Motor neuron (in vitro differentiated cells): ENCODE measurements at regions not wholly inside any gene's neighbourhood (a gene's known extent, or its start where the extent isn't known, plus 50 kb on each side); places are given as distances from the start of the nearest gene placed in this dataset.
"Not testable (repeated sequence)": the region's sequence is repeated elsewhere in the genome, so short reads cannot be mapped to it uniquely, and the experiment has no call there.

ENCODE experiments used
- ATAC-seq, 8 experiments: fragments of 200-7000 bp; cut with Tn5 transposase; replicated peaks in 6 of 8; 2 replicates each; pipeline ENCODE4 v1.8.0; 2021; ENCODE audit warnings: mild to moderate bottlenecking in 8 of 8, moderate library complexity in 8 of 8
- H3K27ac ChIP-seq, 2 donors: fragments of 250-450 bp; sonication (Bioruptor Pico); 2 replicates each; pipeline ENCODE4 v1.9.0; 2021; ENCODE audit warnings: antibody characterized with exemption in 2 of 2, mild to moderate bottlenecking in 2 of 2, moderate library complexity in 1 of 2
- H3K4me1 ChIP-seq, 2 donors: fragments of 250-450 bp; sonication (Bioruptor Pico); replicated peaks in 1 of 2; 2 replicates each; pipeline ENCODE4 v1.6.1; 2021; ENCODE audit warnings: antibody characterized with exemption in 2 of 2, mild to moderate bottlenecking in 2 of 2, moderate library complexity in 1 of 2
- H3K4me3 ChIP-seq, 5 donors: fragments of 250-450 bp; sonication (Bioruptor Pico); 2 replicates each; pipeline ENCODE4 v1.9.0; 2021; ENCODE audit warnings: antibody characterized with exemption in 5 of 5, mild to moderate bottlenecking in 5 of 5, moderate library complexity in 4 of 5
- WGBS, 10 experiments: fragments of 450-650 bp; shearing (Covaris generic); methylation state at CpG; one replicate each; pipeline ENCODE4 v1.0.0; 2022; 5-methylcytosine and 5-hydroxymethylcytosine counted together
- in situ Hi-C, 9 experiments: fragments of 400-800 bp; cut with MboI; loops; one replicate each; pipeline ENCODE4 v1.15.0; 2021; ENCODE audit warnings: low sequenced_read_pairs in 9 of 9, low pct_unique_long_range_greater_than_20kb in 2 of 9; ENCODE audit not compliant: unreplicated experiment in 9 of 9

DNA sequence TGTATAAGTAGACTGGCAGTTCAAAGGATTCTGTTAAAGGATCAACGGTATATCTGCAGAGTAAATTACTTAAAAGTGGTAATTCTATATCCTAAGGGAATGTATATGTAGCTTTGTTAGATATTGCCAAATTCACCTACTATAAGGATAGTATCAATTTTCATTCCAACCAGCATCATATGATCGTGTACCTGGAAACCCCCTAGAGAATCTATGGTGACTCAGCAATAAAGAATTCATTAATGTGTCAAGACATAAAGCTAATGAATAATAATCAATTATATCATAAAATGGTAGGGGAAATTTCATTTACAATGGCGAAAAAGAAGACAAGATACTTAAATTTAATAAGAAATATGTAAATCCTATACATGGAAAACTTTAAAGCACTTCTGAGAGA lies 234.1 kb upstream of the ACTBL2 start:
- no peak for ATAC-seq
- in situ Hi-C loops = no loop called here
- Histone ChIP-seq H3K27ac (no peak overlapping the region), H3K4me1 (no peaks in the 10 kb centered on the region), H3K4me3 (no peak overlapping the region)
- WGBS, 10 experiments = 40 to 95% (median 86%) methylated on average over 1 to 3 of the region's 3 CpGs

DNA sequence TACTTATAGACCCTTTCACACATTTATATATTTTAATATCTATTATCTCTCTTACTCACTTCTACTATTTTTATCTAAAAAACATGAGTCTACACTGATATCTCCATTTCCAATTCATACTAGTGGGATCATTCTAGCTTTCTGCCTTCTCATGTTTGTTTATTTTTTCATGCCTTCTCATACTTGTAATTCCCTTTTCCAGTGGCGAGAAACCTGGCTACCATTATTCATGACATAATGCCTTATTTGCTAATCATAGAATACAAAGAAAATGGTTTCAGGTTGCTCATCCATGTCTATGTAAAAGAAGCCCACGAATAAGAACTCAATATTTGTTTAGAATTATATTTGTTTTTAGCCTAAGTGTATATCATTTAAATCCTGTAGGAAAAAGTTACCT lies 232.7 kb upstream of the ACTBL2 start:
- no peak for ATAC-seq
- Histone ChIP-seq H3K4me3 (no peak overlapping the region), H3K27ac (no peak overlapping the region), H3K4me1 (no peaks in the 10 kb centered on the region)
- WGBS, 10 experiments = 16 to 85% (median 43%) methylated on average over 1 to 2 of the region's 2 CpGs
- in situ Hi-C loops = no loop called here

DNA sequence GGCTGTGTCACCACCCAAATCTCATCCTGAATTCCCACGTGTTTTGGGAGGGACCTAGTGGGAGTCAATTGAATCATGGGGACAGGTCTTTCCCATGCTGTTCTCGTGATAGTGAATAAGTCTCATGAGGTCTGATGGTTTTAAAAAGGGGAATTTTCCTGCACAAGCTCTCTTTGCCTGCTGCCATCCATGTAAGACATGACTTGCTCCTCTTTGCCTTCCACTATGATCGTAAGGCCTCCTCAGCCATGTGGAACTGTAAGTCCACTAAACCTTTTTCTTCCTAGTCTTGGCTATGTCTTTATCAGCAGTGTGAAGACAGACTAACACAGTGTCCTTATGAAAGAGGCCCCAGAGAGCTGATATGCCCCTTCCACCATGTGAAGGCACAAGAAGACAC lies 230.9 kb upstream of the ACTBL2 start:
- H3K27ac ChIP-seq, in situ Hi-C loops, H3K4me1 ChIP-seq, H3K4me3 ChIP-seq, ATAC-seq: not testable (repeated sequence)
- 60 to 94% (median 83%) methylated on average over 1 to 3 of the region's 3 CpGs; no CpG with 5 or more reads in 6 of the 10 experiments for WGBS, 10 experiments

DNA sequence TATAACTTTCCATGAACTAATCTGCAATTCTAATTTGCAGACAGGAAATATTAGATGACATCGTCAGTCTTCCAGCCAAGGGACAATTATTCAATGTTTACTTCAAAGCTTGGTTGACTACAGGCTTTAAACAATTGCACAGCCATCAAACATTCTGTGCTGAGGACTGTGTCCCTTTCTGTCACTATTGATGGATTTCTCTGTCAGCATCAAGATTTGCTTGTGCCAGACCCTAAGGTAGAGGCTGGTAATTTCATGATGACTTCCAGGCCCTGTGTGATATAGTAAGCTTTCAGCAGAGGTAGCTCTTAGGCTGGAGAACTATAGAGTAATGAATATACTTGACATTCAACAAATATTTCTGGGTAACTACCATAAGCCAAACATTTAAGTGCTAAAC lies 229.3 kb upstream of the ACTBL2 start:
- peak in 1 of 8 experiments; percentile 35 for ATAC-seq
- Histone ChIP-seq H3K27ac (no peak overlapping the region), H3K4me1 (no peaks in the 10 kb centered on the region), H3K4me3 (no peak overlapping the region)
- 14 to 100% (median 83%) methylated on average over 1 of the region's 1 CpG; no CpG with 5 or more reads in 2 of the 10 experiments for WGBS, 10 experiments
- in situ Hi-C loops = no loop called here

DNA sequence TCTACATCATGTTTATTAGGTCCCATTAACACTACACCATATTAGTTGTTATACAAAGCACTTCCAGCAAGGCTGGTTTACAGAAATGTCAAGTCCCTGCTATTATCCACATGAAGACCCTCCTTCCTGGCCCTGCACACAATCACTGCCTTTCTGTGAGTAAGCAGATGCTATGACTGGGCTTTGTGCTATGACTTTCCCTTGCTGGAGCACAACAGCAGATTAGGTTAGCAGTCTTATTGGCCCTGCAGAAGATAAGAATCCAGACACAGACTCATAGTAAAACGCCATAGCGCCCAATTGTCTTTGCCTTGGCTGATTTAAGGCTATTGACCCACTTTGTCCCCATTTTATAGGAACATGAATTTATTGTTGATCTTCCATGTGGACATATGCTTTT lies 228.9 kb upstream of the ACTBL2 start:
- in situ Hi-C loops = no loop called here
- no peaks in the 10 kb centered on the region for H3K4me1 ChIP-seq
- WGBS, 10 experiments = 17 to 100% (median 88%) methylated on average over 1 to 2 of the region's 2 CpGs; no CpG with 5 or more reads in 5 of the 10 experiments

DNA sequence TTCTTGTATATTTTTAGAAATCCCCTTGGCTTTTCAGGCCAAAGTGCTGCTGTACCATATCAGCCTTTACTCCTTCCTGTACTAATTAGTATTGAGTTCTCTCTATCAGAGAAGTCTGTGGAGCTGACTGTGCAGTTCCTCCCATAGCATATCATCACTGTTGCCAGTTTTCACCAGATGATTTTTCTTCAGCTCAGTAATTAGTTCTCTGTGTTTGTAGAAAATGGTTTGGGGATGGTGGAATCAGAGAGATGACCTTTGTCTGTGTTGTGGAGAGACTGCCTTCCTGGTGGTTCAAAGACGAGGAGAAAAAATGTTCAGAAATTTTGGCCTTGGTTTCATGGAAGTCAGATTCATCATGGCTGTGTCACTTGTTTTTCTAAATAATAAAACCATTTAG lies 227.5 kb upstream of the ACTBL2 start:
- ATAC-seq = no peak
- H3K27ac ChIP-seq = no peak overlapping the region
- H3K4me3 ChIP-seq = no peak overlapping the region
- in situ Hi-C loops = no loop called here
- 60 to 86% (median 70%) methylated on average over 1 of the region's 1 CpG; no CpG with 5 or more reads in 4 of the 10 experiments for WGBS, 10 experiments
- peaks cover 0 to 6% of the 10 kb centered on the region in 2 donors for H3K4me1 ChIP-seq

More for the DNA sequence above, 228.9 kb upstream of the ACTBL2 start:
- H3K27ac ChIP-seq = no peak overlapping the region
- ATAC-seq = no peak
- H3K4me3 ChIP-seq = no peak overlapping the region

DNA sequence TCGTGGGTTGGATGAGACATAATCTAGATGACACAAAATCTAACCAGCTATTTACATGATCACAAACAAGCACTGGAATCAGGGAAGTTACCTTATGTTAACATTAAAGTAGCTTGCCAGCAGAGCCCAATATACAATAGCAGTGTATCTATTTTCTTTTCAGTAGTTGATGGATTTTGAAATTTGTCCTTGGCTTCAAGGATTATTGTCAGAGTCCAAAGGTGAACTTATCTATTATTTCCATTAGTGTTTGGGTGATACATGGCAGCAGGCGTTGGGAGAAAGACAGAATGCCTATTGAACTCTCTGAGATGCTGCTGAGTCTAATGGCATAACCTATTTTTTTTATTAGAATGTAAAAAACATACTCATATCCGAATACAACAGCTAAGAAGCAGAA lies 223.2 kb upstream of the ACTBL2 start:
- 32 to 100% (median 62%) methylated on average over 1 to 3 of the region's 3 CpGs; no CpG with 5 or more reads in 2 of the 10 experiments for WGBS, 10 experiments
- H3K4me1 ChIP-seq = peaks cover 0 to 6% of the 10 kb centered on the region in 2 donors
- in situ Hi-C loops = no loop called here
- peak in 1 of 8 experiments; percentile 21 for ATAC-seq
- no peak overlapping the region for H3K27ac ChIP-seq
- no peak overlapping the region for H3K4me3 ChIP-seq

DNA sequence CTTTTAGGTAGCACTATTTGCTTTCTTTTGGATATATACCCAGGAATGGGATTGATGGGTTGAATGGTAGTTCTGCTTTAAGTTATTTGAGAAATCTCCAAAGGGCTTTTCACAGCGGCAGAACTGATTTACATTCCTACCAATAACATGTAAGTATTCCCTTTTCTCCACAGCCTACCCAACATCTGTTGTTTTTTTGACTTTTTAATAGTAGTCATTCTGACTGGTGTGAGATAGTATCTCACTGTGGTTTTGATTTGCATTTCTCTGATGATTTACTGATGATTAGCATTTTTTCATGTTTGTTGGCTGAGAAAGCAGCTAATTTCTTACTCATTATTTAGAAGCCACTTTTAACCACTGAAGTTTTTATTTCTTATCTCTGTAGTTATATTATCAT lies 221.1 kb upstream of the ACTBL2 start:
- no peak overlapping the region for H3K4me3 ChIP-seq
- H3K27ac ChIP-seq = no peak overlapping the region
- in situ Hi-C loops = no loop called here
- WGBS, 10 experiments = 0 to 89% (median 13%) methylated on average over 1 of the region's 1 CpG; no CpG with 5 or more reads in 3 of the 10 experiments
- peaks cover 0 to 8% of the 10 kb centered on the region in 2 donors for H3K4me1 ChIP-seq
- peak in 2 of 8 experiments; percentile 87 to 97 for ATAC-seq

DNA sequence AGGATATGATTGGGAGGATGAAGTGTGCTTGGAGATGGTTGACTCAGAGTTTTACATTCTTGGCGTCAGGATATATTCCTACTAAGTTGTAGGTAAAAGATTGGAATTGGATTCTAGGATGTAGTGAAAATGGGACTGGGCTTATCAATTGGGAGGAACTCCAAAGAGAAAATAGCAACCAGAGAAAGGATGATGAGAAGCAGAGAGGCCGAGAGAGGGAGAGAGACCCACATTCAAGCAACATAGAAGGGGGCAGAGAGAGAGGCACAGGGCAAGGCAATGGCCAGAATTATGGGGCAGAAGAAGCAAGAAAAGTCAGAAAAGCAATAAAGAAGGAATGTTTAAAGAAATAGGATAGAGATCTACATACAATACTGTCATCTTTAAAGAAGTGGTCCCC lies 217.9 kb upstream of the ACTBL2 start:
- WGBS, 10 experiments = 71 to 100% (median 100%) methylated on average over 1 to 2 of the region's 2 CpGs
- H3K4me1 ChIP-seq = peaks cover 20 to 29% of the 10 kb centered on the region in 2 donors
- H3K4me3 ChIP-seq = no peak overlapping the region
- in situ Hi-C loops = no loop called here
- ATAC-seq = no peak
- no peak overlapping the region for H3K27ac ChIP-seq

DNA sequence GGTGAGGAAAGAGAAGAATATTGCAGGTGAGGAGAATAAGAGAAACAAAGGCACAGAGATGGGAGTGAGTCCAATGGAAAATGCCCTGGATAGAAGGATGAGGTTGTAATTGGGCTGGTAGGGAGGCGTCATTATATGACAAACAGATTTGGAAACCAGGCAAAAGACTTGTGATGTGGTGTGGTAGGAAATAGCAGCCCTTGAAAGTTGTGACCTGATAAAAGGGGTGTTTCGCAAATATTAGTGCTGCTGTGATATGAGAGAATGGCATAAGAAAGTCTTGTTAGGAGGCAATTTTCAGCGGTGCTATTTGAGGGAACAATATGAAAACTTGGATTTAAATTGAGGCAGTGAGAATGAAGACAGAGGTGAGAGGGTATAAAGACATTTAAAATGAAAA lies 217.5 kb upstream of the ACTBL2 start:
- H3K4me1 ChIP-seq = peaks cover 24 to 30% of the 10 kb centered on the region in 2 donors
- ATAC-seq = no peak
- no peak overlapping the region for H3K4me3 ChIP-seq
- 90 to 100% (median 96%) methylated on average over 2 to 3 of the region's 3 CpGs; no CpG with 5 or more reads in 1 of the 10 experiments for WGBS, 10 experiments
- in situ Hi-C loops = no loop called here
- H3K27ac ChIP-seq = no peak overlapping the region

DNA sequence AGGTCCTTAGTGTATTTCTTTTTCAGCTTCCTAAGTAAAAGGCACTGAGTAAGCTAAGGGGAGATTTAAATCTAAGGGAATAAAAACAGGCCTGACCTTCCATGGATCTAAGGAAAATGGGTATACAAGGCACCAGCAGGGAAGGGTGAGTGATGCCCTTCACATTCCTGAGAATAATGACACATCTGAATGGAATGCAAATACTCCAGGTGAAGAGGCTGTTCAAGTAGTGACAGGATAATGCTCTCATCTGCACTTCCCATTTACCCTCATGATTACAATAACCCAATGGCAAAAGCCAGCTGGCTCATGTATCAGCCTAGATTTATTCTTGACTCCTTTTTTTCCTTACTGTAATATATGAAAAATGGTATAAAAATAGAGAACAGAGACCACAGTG lies 216.2 kb upstream of the ACTBL2 start:
- H3K4me3 ChIP-seq = no peak overlapping the region
- no peak for ATAC-seq
- in situ Hi-C loops = no loop called here
- H3K27ac ChIP-seq = no peak overlapping the region
- peaks cover 34 to 39% of the 10 kb centered on the region in 2 donors for H3K4me1 ChIP-seq

DNA sequence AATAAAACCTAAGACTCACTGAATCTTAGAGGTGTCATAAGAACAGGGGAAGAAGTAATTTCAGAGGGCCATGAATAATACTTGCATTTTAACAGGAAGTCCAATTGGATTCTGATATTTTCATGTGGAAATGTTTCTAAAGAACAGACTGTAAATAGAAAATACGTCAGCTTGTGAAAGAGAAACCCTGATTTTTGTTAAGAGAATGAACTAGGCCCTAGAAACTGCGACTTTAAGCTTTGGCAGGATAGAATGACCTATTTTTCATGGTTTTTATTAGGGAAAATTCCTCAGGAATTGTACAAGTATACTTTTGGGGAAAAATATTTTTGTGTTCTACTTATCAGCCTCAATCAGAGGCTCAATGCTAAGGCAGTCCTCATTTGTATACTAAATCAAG lies 215.5 kb upstream of the ACTBL2 start:
- 60 to 100% (median 90%) methylated on average over 1 to 2 of the region's 2 CpGs for WGBS, 10 experiments
- Histone ChIP-seq H3K4me3 (no peak overlapping the region), H3K4me1 (peaks cover 42 to 47% of the 10 kb centered on the region in 2 donors), H3K27ac (peak overlapping the region in 1 of 2 donors; percentile 24)
- in situ Hi-C loops = no loop called here
- ATAC-seq = no peak

DNA sequence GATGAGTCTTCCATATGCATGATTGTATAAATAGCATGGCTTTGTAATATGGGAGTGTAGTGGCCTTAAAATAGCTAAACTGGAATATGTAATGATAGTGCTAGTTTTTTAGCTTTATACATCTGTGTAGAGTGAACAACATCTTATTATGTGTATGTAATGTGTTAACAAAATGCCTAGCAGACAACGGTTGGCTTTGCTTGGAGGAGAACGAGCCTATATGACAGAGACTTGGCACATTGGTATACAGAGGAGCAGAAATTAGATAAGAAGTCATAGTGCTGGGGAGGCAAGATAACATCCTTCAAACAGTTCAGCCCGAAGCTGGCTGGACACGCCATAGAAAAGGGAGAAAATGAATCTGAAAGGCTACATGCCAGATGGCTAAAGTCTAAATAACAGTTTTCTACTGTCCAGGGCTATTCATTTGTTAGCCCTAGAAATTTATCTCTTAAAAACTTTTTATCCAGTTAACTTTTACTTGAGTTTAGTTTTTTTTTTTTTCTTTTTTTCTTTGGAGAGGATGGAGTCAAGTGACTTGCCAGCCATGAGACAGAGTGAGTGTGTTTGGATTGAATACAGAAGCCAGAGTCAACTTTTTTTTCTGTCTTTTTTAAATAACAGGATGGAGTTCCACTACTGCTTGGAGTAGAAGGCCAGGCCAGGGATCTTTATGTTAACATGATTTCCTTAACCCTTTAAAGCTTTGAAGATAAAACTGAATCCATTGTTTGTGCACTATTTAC lies 214.4 kb upstream of the ACTBL2 start:
- in situ Hi-C loops = no loop called here
- WGBS, 10 experiments = 16 to 85% (median 58%) methylated on average over 1 to 4 of the region's 4 CpGs
- peak in 7 of 8 experiments; percentile 12 to 63 (median 37) for ATAC-seq
- peaks cover 49 to 53% of the 10 kb centered on the region in 2 donors for H3K4me1 ChIP-seq
- no peak overlapping the region for H3K4me3 ChIP-seq
- H3K27ac ChIP-seq = peak overlapping the region; percentile 42 to 76

DNA sequence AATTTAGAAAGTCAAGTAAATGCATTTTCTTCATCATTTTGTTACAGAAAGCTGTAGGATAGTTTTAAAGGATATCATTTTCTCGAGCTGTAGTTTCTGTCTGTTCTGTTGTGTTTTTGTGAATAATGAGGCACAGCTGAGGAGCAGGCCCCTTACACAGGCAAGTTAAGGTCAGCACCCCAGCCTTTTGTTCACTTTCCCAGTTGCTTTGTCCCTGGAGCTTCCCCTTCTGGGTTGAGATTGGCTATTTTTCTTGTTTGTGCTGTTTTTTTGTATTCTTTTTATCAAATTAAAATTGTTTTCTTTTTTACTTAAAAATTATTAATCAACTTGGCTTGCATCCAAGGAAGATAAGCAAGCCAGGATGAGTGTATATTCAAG lies 213.8 kb upstream of the ACTBL2 start:
- ATAC-seq = peak in 5 of 8 experiments; percentile 30 to 64 (median 54)
- in situ Hi-C loops = no loop called here
- WGBS, 10 experiments = 0 to 43% (median 10%) methylated on average over 1 of the region's 1 CpG; no CpG with 5 or more reads in 3 of the 10 experiments
- no peak overlapping the region for H3K4me3 ChIP-seq
- peak overlapping the region; percentile 44 to 76 for H3K27ac ChIP-seq
- peaks cover 49 to 53% of the 10 kb centered on the region in 2 donors for H3K4me1 ChIP-seq
